IPS-18a (cell line): ENCODE measurements at regions not wholly inside any gene's neighbourhood (a gene's known extent, or its start where the extent isn't known, plus 50 kb on each side); places are given as distances from the start of the nearest gene placed in this dataset.

Source experiments
- H3K27ac ChIP-seq: one replicate; pipeline ENCODE4 v1.5.1; 2013; ENCODE audit warnings: low read length
- H3K27me3 ChIP-seq: one replicate; pipeline ENCODE4 v1.6.1; 2013; ENCODE audit warnings: mild to moderate bottlenecking, low read length; ENCODE audit not compliant: control insufficient read depth, insufficient read depth
- H3K36me3 ChIP-seq: one replicate; pipeline ENCODE4 v1.6.1; 2013; ENCODE audit warnings: low read depth, low read length; ENCODE audit not compliant: control insufficient read depth
- H3K4me1 ChIP-seq: one replicate; pipeline ENCODE4 v1.6.1; 2013; ENCODE audit warnings: low read depth, low read length; ENCODE audit not compliant: control insufficient read depth
- H3K4me3 ChIP-seq: one replicate; pipeline ENCODE4 v1.5.1; 2013; ENCODE audit warnings: low read length
- H3K9ac ChIP-seq: one replicate; pipeline ENCODE4 v1.6.1; 2013; ENCODE audit warnings: mild to moderate bottlenecking, low read length, moderate library complexity
- H3K9me3 ChIP-seq: one replicate; pipeline ENCODE4 v1.6.1; 2013; ENCODE audit warnings: low read depth, low read length; ENCODE audit not compliant: control insufficient read depth

- H3K4me3 ChIP-seq = no peak overlapping the region
- H3K9me3 ChIP-seq = no peaks in the 10 kb centered on the region
- no peaks in the 10 kb centered on the region for H3K36me3 ChIP-seq
- no peak overlapping the region for H3K9ac ChIP-seq
- no peaks in the 10 kb centered on the region for H3K27me3 ChIP-seq
- H3K27ac ChIP-seq = no peak overlapping the region
- H3K4me1 ChIP-seq = no peaks in the 10 kb centered on the region
Observed at GRCh38 chr5:3377831-3378230, 217.8 kb upstream of the IRX1 start.

DNA sequence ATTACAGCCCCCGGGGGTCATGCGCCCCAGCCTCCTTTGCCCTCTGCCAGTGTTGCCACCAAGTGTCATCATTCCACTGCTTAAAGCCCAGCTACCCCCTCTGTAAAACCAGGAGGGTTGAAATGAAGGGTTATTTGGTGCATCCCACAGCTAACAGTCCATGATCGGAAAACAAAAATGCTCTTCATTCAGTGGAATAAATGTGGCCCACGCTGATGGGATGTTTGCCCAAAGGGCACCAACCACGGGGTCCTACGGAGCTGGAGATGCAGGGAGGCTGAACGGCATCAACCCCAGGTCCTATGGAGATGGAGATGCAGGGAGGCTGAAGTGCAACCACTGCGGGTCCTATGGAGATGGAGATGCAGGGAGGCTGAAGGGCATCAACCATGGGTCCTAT, 218.5 kb upstream of the IRX1 start:
- Histone ChIP-seq H3K27me3 (no peaks in the 10 kb centered on the region), H3K27ac (no peak overlapping the region), H3K36me3 (no peaks in the 10 kb centered on the region), H3K4me3 (no peak overlapping the region), H3K9me3 (no peaks in the 10 kb centered on the region), H3K4me1 (no peaks in the 10 kb centered on the region), H3K9ac (no peak overlapping the region)

GRCh38 chr5:3376611-3377010, 219.0 kb upstream of the IRX1 start:
- H3K36me3 ChIP-seq = no peaks in the 10 kb centered on the region
- H3K4me1 ChIP-seq = no peaks in the 10 kb centered on the region
- no peak overlapping the region for H3K4me3 ChIP-seq
- H3K9me3 ChIP-seq = no peaks in the 10 kb centered on the region
- no peak overlapping the region for H3K27ac ChIP-seq
- no peak overlapping the region for H3K9ac ChIP-seq
- no peaks in the 10 kb centered on the region for H3K27me3 ChIP-seq

- Histone ChIP-seq H3K27ac (no peak overlapping the region), H3K9ac (no peak overlapping the region), H3K9me3 (no peaks in the 10 kb centered on the region), H3K4me3 (no peak overlapping the region), H3K27me3 (no peaks in the 10 kb centered on the region), H3K36me3 (no peaks in the 10 kb centered on the region), H3K4me1 (no peaks in the 10 kb centered on the region)
Observed at GRCh38 chr5:3375586-3376311, 219.9 kb upstream of the IRX1 start.

- no peaks in the 10 kb centered on the region for H3K27me3 ChIP-seq
- H3K4me1 ChIP-seq = no peaks in the 10 kb centered on the region
- no peaks in the 10 kb centered on the region for H3K9me3 ChIP-seq
- H3K36me3 ChIP-seq = no peaks in the 10 kb centered on the region
- H3K4me3 ChIP-seq = no peak overlapping the region
- H3K27ac ChIP-seq = no peak overlapping the region
- H3K9ac ChIP-seq = no peak overlapping the region
Observed at GRCh38 chr5:3373391-3373790, 222.2 kb upstream of the IRX1 start.

- Histone ChIP-seq H3K9ac (no peak overlapping the region), H3K36me3 (no peaks in the 10 kb centered on the region), H3K9me3 (no peaks in the 10 kb centered on the region)
Observed at GRCh38 chr5:3372289-3372688, 223.3 kb upstream of the IRX1 start.

GRCh38 chr5:3365501-3366215, 230.0 kb upstream of the IRX1 start:
- H3K36me3 ChIP-seq = no peaks in the 10 kb centered on the region
- no peak overlapping the region for H3K27ac ChIP-seq
- H3K4me1 ChIP-seq = no peaks in the 10 kb centered on the region
- H3K9me3 ChIP-seq = no peaks in the 10 kb centered on the region
- no peaks in the 10 kb centered on the region for H3K27me3 ChIP-seq
- no peak overlapping the region for H3K4me3 ChIP-seq
- H3K9ac ChIP-seq = no peak overlapping the region

More at GRCh38 chr5:3372289-3372688, 223.3 kb upstream of the IRX1 start:
- Histone ChIP-seq H3K4me3 (no peak overlapping the region), H3K27ac (no peak overlapping the region), H3K27me3 (no peaks in the 10 kb centered on the region), H3K4me1 (no peaks in the 10 kb centered on the region)

DNA sequence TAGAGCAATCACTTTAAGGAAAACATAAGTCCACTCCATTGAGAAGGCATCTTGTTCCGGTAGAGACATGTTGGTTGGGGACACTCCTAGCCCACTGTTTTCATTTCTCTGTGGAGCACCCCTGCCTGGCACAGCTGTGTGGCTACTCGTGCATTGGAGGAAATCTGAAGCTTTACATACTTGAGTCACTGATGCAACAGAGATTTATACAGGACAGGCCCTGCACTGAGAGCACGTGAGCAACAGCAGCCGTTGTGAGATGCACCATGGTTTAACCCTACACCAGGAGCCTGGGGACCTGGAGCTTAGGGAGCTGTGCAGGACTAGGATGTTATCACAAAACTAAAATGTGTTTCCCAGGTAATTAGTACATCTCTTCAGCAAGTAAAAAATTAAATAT, 230.7 kb upstream of the IRX1 start:
- H3K27ac ChIP-seq = no peak overlapping the region
- H3K4me3 ChIP-seq = no peak overlapping the region
- no peak overlapping the region for H3K9ac ChIP-seq
- H3K4me1 ChIP-seq = no peaks in the 10 kb centered on the region
- H3K27me3 ChIP-seq = no peaks in the 10 kb centered on the region
- no peaks in the 10 kb centered on the region for H3K9me3 ChIP-seq
- no peaks in the 10 kb centered on the region for H3K36me3 ChIP-seq

DNA sequence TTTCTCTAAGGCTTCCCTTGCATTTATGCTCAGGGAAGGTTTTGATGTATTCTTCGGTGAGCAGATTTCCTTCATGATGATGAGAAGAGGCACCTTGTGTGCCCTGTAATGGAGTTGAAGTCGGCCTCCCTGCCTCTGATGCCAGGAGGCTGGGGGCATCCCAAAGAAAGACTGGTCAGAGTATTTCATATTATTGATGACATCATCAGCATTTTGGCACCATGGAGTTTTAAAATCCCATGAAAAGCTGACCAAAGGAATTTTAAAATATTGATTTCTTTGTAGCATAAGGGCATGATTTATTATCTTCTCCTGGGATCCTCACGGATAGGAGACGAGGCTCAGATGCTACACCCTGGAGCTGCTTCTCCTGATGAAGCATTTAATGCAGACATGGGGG, 231.2 kb upstream of the IRX1 start:
- H3K9me3 ChIP-seq = no peaks in the 10 kb centered on the region
- H3K4me3 ChIP-seq = no peak overlapping the region
- H3K4me1 ChIP-seq = no peaks in the 10 kb centered on the region
- H3K27ac ChIP-seq = no peak overlapping the region
- H3K9ac ChIP-seq = no peak overlapping the region
- no peaks in the 10 kb centered on the region for H3K36me3 ChIP-seq
- no peaks in the 10 kb centered on the region for H3K27me3 ChIP-seq

- H3K36me3 ChIP-seq = no peaks in the 10 kb centered on the region
- no peak overlapping the region for H3K27ac ChIP-seq
- no peaks in the 10 kb centered on the region for H3K4me1 ChIP-seq
- no peaks in the 10 kb centered on the region for H3K27me3 ChIP-seq
- H3K9me3 ChIP-seq = no peaks in the 10 kb centered on the region
- H3K9ac ChIP-seq = no peak overlapping the region
- H3K4me3 ChIP-seq = no peak overlapping the region
Observed at GRCh38 chr5:3362606-3362910, 233.1 kb upstream of the IRX1 start.

GRCh38 chr5:3361811-3362605, 233.6 kb upstream of the IRX1 start:
- H3K27ac ChIP-seq = no peak overlapping the region
- H3K36me3 ChIP-seq = no peaks in the 10 kb centered on the region
- H3K4me1 ChIP-seq = no peaks in the 10 kb centered on the region
- no peak overlapping the region for H3K9ac ChIP-seq
- no peaks in the 10 kb centered on the region for H3K27me3 ChIP-seq
- H3K4me3 ChIP-seq = no peak overlapping the region
- H3K9me3 ChIP-seq = no peaks in the 10 kb centered on the region
